ENCODE measurements at regions not wholly inside any gene's neighbourhood (a gene's known extent, or its start where the extent isn't known, plus 50 kb on each side); places are given as distances from the start of the nearest gene placed in this dataset.

- TF ChIP-seq, protein P1, sequence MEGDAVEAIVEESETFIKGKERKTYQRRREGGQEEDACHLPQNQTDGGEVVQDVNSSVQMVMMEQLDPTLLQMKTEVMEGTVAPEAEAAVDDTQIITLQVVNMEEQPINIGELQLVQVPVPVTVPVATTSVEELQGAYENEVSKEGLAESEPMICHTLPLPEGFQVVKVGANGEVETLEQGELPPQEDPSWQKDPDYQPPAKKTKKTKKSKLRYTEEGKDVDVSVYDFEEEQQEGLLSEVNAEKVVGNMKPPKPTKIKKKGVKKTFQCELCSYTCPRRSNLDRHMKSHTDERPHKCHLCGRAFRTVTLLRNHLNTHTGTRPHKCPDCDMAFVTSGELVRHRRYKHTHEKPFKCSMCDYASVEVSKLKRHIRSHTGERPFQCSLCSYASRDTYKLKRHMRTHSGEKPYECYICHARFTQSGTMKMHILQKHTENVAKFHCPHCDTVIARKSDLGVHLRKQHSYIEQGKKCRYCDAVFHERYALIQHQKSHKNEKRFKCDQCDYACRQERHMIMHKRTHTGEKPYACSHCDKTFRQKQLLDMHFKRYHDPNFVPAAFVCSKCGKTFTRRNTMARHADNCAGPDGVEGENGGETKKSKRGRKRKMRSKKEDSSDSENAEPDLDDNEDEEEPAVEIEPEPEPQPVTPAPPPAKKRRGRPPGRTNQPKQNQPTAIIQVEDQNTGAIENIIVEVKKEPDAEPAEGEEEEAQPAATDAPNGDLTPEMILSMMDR (IDR thresholded peaks at IDR 0.05): no peak
- TF ChIP-seq ZFX (IDR thresholded peaks at IDR 0.05; ENCODE audit: borderline replicate concordance): no peak
These were observed 533.7 kb upstream of the POM121L12 start for GRCh38 chr7:52501696-52502095.

Measured in 22Rv1 (cell line).